ENCODE measurements at regions not wholly inside any gene's neighbourhood (a gene's known extent, or its start where the extent isn't known, plus 50 kb on each side); places are given as distances from the start of the nearest gene placed in this dataset.

- no peak for TF ChIP-seq CTCF (IDR thresholded peaks at IDR 0.05)
- TF ChIP-seq EZH2 (IDR thresholded peaks at IDR 0.05; ENCODE audit: borderline replicate concordance, insufficient read depth, low read depth, low read length, poor library complexity, severe bottlenecking), result no peak
- H3K27ac ChIP-seq (ENCODE audit: low read length in 2 of 2), result no peak overlapping the region
- H4K20me1 ChIP-seq (ENCODE audit: control insufficient read depth, insufficient read depth, low read length, poor library complexity, severe bottlenecking), result no peaks in the 10 kb centered on the region
- H3K4me3 Mint-ChIP-seq, result no peak overlapping the region
- H3K4me1 Mint-ChIP-seq, result no peaks in the 10 kb centered on the region
- no peaks in the 10 kb centered on the region for H3K9me3 ChIP-seq (ENCODE audit: control extremely low read depth in 1 of 3, control insufficient read depth in 2 of 3, insufficient read depth in 1 of 3, low read length in 2 of 3)
- WGBS (ENCODE audit: insufficient coverage), result no CpG with 5 or more reads among the region's 2 CpGs
- H3K9me3 Mint-ChIP-seq (ENCODE audit: insufficient read depth), result no peaks in the 10 kb centered on the region
- ChIA-PET POLR2A (no interaction called here), CTCF (no interaction called here)
- H3K4me3 ChIP-seq (ENCODE audit: control extremely low read depth in 1 of 5, extremely low read depth in 1 of 5, insufficient read depth in 1 of 5, low read depth in 2 of 5, low read length in 4 of 5), result no peak overlapping the region
- no peak overlapping the region for H3K4me2 ChIP-seq (replicated peaks; ENCODE audit: low read depth, low read length, poor library complexity, severe bottlenecking)
- no peak for DNase-seq
- intact Hi-C loops (cut with micrococcal nuclease), result no loop called here
- no peaks in the 10 kb centered on the region for H3K36me3 ChIP-seq (replicated peaks in 1 of 2; ENCODE audit: control extremely low read depth in 1 of 2, control insufficient read depth in 1 of 2, extremely low read depth in 1 of 2, insufficient read depth in 2 of 2, low read length in 1 of 2)
- no peaks in the 10 kb centered on the region for H3K27me3 ChIP-seq (replicated peaks in 1 of 4; ENCODE audit: control extremely low read depth in 1 of 4, control insufficient read depth in 3 of 4, insufficient read depth in 4 of 4, low read length in 3 of 4)
- no peaks in the 10 kb centered on the region for H3K4me1 ChIP-seq (ENCODE audit: control insufficient read depth in 2 of 2, insufficient read depth in 2 of 2, low read length in 2 of 2)
- H3K27me3 Mint-ChIP-seq, result no peaks in the 10 kb centered on the region
- H3K9ac ChIP-seq (ENCODE audit: low read length), result no peak overlapping the region
- H2AFZ ChIP-seq (ENCODE audit: insufficient read depth, low read depth, low read length, poor library complexity, severe bottlenecking), result no peak overlapping the region
- H3K27ac Mint-ChIP-seq, result no peak overlapping the region
- ATAC-seq (ENCODE audit: low read depth), result no peak
- H3K79me2 ChIP-seq (ENCODE audit: control insufficient read depth, insufficient read depth, low read length), result no peaks in the 10 kb centered on the region
These were observed 462.2 kb upstream of the TMPO start for GRCh38 chr12:98053202-98053601.

GRCh38 chr12:98057701-98058100 is 457.7 kb upstream of the TMPO start:
- ChIA-PET POLR2A (no interaction called here), CTCF (no interaction called here)
- DNase-seq (no peak), ATAC-seq (ENCODE audit: low read depth) (no peak)
- no peak overlapping the region for H3K9ac ChIP-seq (ENCODE audit: low read length)
- no peak overlapping the region for H3K27ac Mint-ChIP-seq
- intact Hi-C loops (cut with micrococcal nuclease), result no loop called here
- no peak overlapping the region for H3K4me3 ChIP-seq (ENCODE audit: control extremely low read depth in 1 of 5, extremely low read depth in 1 of 5, insufficient read depth in 1 of 5, low read depth in 2 of 5, low read length in 4 of 5)
- no peak overlapping the region for H2AFZ ChIP-seq (ENCODE audit: insufficient read depth, low read depth, low read length, poor library complexity, severe bottlenecking)
- no peaks in the 10 kb centered on the region for H3K27me3 Mint-ChIP-seq
- no peaks in the 10 kb centered on the region for H3K4me1 Mint-ChIP-seq
- TF ChIP-seq CTCF (IDR thresholded peaks at IDR 0.05), result no peak
- no peak for TF ChIP-seq EZH2 (IDR thresholded peaks at IDR 0.05; ENCODE audit: borderline replicate concordance, insufficient read depth, low read depth, low read length, poor library complexity, severe bottlenecking)
- H3K9me3 ChIP-seq (ENCODE audit: control extremely low read depth in 1 of 3, control insufficient read depth in 2 of 3, insufficient read depth in 1 of 3, low read length in 2 of 3), result no peaks in the 10 kb centered on the region
- no peak overlapping the region for H3K4me3 Mint-ChIP-seq
- no peaks in the 10 kb centered on the region for H3K27me3 ChIP-seq (replicated peaks in 1 of 4; ENCODE audit: control extremely low read depth in 1 of 4, control insufficient read depth in 3 of 4, insufficient read depth in 4 of 4, low read length in 3 of 4)
- H3K79me2 ChIP-seq (ENCODE audit: control insufficient read depth, insufficient read depth, low read length), result no peaks in the 10 kb centered on the region
- WGBS (ENCODE audit: insufficient coverage), result 93% methylated on average over 1 of the region's 1 CpG
- H3K36me3 ChIP-seq (replicated peaks in 1 of 2; ENCODE audit: control extremely low read depth in 1 of 2, control insufficient read depth in 1 of 2, extremely low read depth in 1 of 2, insufficient read depth in 2 of 2, low read length in 1 of 2), result no peaks in the 10 kb centered on the region
- no peak overlapping the region for H3K27ac ChIP-seq (ENCODE audit: low read length in 2 of 2)
- no peak overlapping the region for H3K4me2 ChIP-seq (replicated peaks; ENCODE audit: low read depth, low read length, poor library complexity, severe bottlenecking)
- H4K20me1 ChIP-seq (ENCODE audit: control insufficient read depth, insufficient read depth, low read length, poor library complexity, severe bottlenecking), result no peaks in the 10 kb centered on the region
- H3K9me3 Mint-ChIP-seq (ENCODE audit: insufficient read depth), result no peaks in the 10 kb centered on the region
- no peaks in the 10 kb centered on the region for H3K4me1 ChIP-seq (ENCODE audit: control insufficient read depth in 2 of 2, insufficient read depth in 2 of 2, low read length in 2 of 2)
